CD14-positive monocyte (primary cell): ENCODE measurements at regions not wholly inside any gene's neighbourhood (a gene's known extent, or its start where the extent isn't known, plus 50 kb on each side); places are given as distances from the start of the nearest gene placed in this dataset.

Experiments
- DNase-seq, 3 donors: peaks; one replicate each; pipeline ENCODE4 v3.0.0-alpha.2; 2011 to 2022
- H2AFZ ChIP-seq: 2 replicates; pipeline ENCODE4 v1.6.0; 2012; ENCODE audit warnings: mild to moderate bottlenecking, low read depth, low read length, inconsistent platforms; ENCODE audit not compliant: insufficient read depth, poor library complexity, severe bottlenecking
- H3K27ac ChIP-seq, 2 donors: 1 replicate in 1 of 2; 2 replicates in 1 of 2; pipeline ENCODE4 v1.5.1; 2012 to 2013; ENCODE audit warnings: low read length in 2 of 2, control low read depth in 1 of 2, inconsistent platforms in 1 of 2, low read depth in 1 of 2, mild to moderate bottlenecking in 1 of 2
- H3K27me3 ChIP-seq, 2 donors: one replicate each; pipeline versions ENCODE4 v1.6.0 to v1.6.1; 2011 to 2013; ENCODE audit warnings: low read length in 2 of 2; ENCODE audit not compliant: control insufficient read depth in 2 of 2, insufficient read depth in 2 of 2
- H3K36me3 ChIP-seq, 2 donors: replicated peaks in 1 of 2; 1 replicate in 1 of 2; 2 replicates in 1 of 2; pipeline versions ENCODE4 v1.5.1 to v1.6.1; 2012 to 2013; ENCODE audit warnings: low read length in 2 of 2, control low read depth in 1 of 2, inconsistent platforms in 1 of 2, mild to moderate bottlenecking in 1 of 2; ENCODE audit not compliant: insufficient read depth in 2 of 2, control insufficient read depth in 1 of 2
- H3K4me1 ChIP-seq, 2 donors: 1 replicate in 1 of 2; 2 replicates in 1 of 2; pipeline versions ENCODE4 v1.5.1 to v1.6.1; 2012 to 2013; ENCODE audit warnings: low read length in 2 of 2, control low read depth in 1 of 2, inconsistent platforms in 1 of 2, mild to moderate bottlenecking in 1 of 2, moderate library complexity in 1 of 2; ENCODE audit not compliant: insufficient read depth in 2 of 2, control insufficient read depth in 1 of 2
- H3K4me2 ChIP-seq: replicated peaks from 2 replicates; pipeline ENCODE3; 2012; ENCODE audit warnings: low read length, moderate library complexity, mild to moderate bottlenecking; ENCODE audit not compliant: poor library complexity, severe bottlenecking; ENCODE audit errors: extremely low read depth
- H3K4me3 ChIP-seq, 3 experiments: fragments of 200-600 bp in 1 of 3; sonication (generic) in 1 of 3; replicated peaks in 1 of 3; 1 replicate in 2 of 3; 2 replicates in 1 of 3; pipeline ENCODE4 v1.5.1; 2011 to 2013; ENCODE audit warnings: low read length in 3 of 3, mild to moderate bottlenecking in 3 of 3, control low read depth in 2 of 3, low read depth in 2 of 3, inconsistent platforms in 1 of 3, moderate library complexity in 1 of 3
- H3K79me2 ChIP-seq: 2 replicates; pipeline ENCODE4 v1.6.0; 2012; ENCODE audit warnings: mild to moderate bottlenecking, control low read depth, inconsistent platforms, low read length, moderate library complexity; ENCODE audit not compliant: insufficient read depth
- H3K9ac ChIP-seq: 2 replicates; pipeline ENCODE4 v1.6.0; 2017; ENCODE audit warnings: low read length, mild to moderate bottlenecking; ENCODE audit not compliant: insufficient read depth, poor library complexity, severe bottlenecking
- H3K9me3 ChIP-seq, 2 donors: replicated peaks in 1 of 2; 1 replicate in 1 of 2; 2 replicates in 1 of 2; pipeline versions ENCODE4 v1.5.1 to v1.6.1; 2012 to 2013; ENCODE audit warnings: low read length in 2 of 2, control low read depth in 1 of 2; ENCODE audit not compliant: control insufficient read depth in 1 of 2, insufficient read depth in 1 of 2
- H4K20me1 ChIP-seq: 2 replicates; pipeline ENCODE4 v1.6.0; 2012; ENCODE audit warnings: mild to moderate bottlenecking, low read length, control low read depth, moderate library complexity; ENCODE audit not compliant: insufficient read depth
- H3K27ac Mint-ChIP-seq, 7 donors: one replicate each; pipeline ENCODE4 v1.8.0; 2020; ENCODE audit warnings: mild to moderate bottlenecking in 7 of 7, mixed read lengths in 7 of 7, moderate library complexity in 6 of 7, inconsistent platforms in 2 of 7
- H3K27me3 Mint-ChIP-seq, 3 donors: one replicate each; pipeline ENCODE4 v1.8.0; 2021 to 2022; ENCODE audit warnings: low read depth in 3 of 3, mild to moderate bottlenecking in 3 of 3, mixed read lengths in 3 of 3, moderate library complexity in 3 of 3, inconsistent platforms in 1 of 3
- H3K36me3 Mint-ChIP-seq, 2 donors: one replicate each; pipeline ENCODE4 v1.8.0; 2020; ENCODE audit warnings: mixed read lengths in 2 of 2, inconsistent platforms in 1 of 2, mild to moderate bottlenecking in 1 of 2
- H3K4me1 Mint-ChIP-seq: one replicate; pipeline ENCODE4 v1.8.0; 2020; ENCODE audit warnings: mild to moderate bottlenecking, mixed read lengths
- H3K4me3 Mint-ChIP-seq, 2 donors: one replicate each; pipeline ENCODE4 v1.8.0; 2020; ENCODE audit warnings: mild to moderate bottlenecking in 2 of 2, mixed read lengths in 2 of 2, moderate library complexity in 1 of 2
- H3K9me3 Mint-ChIP-seq, 7 donors: one replicate each; pipeline ENCODE4 v1.8.0; 2020 to 2022; ENCODE audit warnings: mixed read lengths in 7 of 7, mild to moderate bottlenecking in 6 of 7, moderate library complexity in 6 of 7, inconsistent platforms in 2 of 7
- CTCF ChIP-seq: fragments of 200-600 bp; IDR thresholded peaks from one replicate; pipeline ENCODE4 v1.8.0; 2022; ENCODE audit warnings: antibody characterized with exemption, mild to moderate bottlenecking
- WGBS: methylation state at CpG from one replicate; pipeline ENCODE4 v1.1.5; 2013; ENCODE audit warnings: missing lambda C conversion rate; ENCODE audit not compliant: insufficient coverage; 5-methylcytosine and 5-hydroxymethylcytosine counted together
- intact Hi-C, 2 donors: fragments of 100-400 bp; cut with micrococcal nuclease; formaldehyde crosslinking; loops; one replicate each; pipeline versions ENCODE4 v1.15.0 to v1.15.1; 2023

- peaks cover 3 to 21% (median 8%) of the 10 kb centered on the region in 7 donors for H3K9me3 Mint-ChIP-seq
- Histone ChIP-seq H4K20me1 (no peaks in the 10 kb centered on the region), H3K9me3 (no peaks in the 10 kb centered on the region), H3K4me2 (no peak overlapping the region), H3K27ac (no peak overlapping the region), H3K36me3 (no peaks in the 10 kb centered on the region), H3K4me1 (no peaks in the 10 kb centered on the region), H2AFZ (no peak overlapping the region), H3K9ac (no peak overlapping the region), H3K79me2 (no peaks in the 10 kb centered on the region), H3K27me3 (no peaks in the 10 kb centered on the region), H3K4me3 (no peak overlapping the region)
- H3K4me1 Mint-ChIP-seq = no peaks in the 10 kb centered on the region
- no peak for DNase-seq
- intact Hi-C loops = no loop called here
- WGBS = no CpG with 5 or more reads among the region's 3 CpGs
- TF ChIP-seq CTCF = no peak
- no peak overlapping the region for H3K4me3 Mint-ChIP-seq
- H3K36me3 Mint-ChIP-seq = no peaks in the 10 kb centered on the region
- no peak overlapping the region for H3K27ac Mint-ChIP-seq
- H3K27me3 Mint-ChIP-seq = peaks cover 2 to 10% (median 3%) of the 10 kb centered on the region in 3 donors
Observed at GRCh38 chr17:56057869-56058268, 95.4 kb upstream of the ANKFN1 start.

- intact Hi-C loops = no loop called here
- Histone ChIP-seq H3K36me3 (no peaks in the 10 kb centered on the region), H2AFZ (no peak overlapping the region), H4K20me1 (no peaks in the 10 kb centered on the region), H3K79me2 (no peaks in the 10 kb centered on the region), H3K27me3 (no peaks in the 10 kb centered on the region), H3K9ac (no peak overlapping the region), H3K4me3 (no peak overlapping the region), H3K4me2 (no peak overlapping the region), H3K9me3 (peaks cover 0 to 11% of the 10 kb centered on the region in 2 donors), H3K27ac (no peak overlapping the region), H3K4me1 (no peaks in the 10 kb centered on the region)
- Mint-ChIP-seq H3K36me3 (no peaks in the 10 kb centered on the region), H3K4me1 (peaks cover 5% of the 10 kb centered on the region), H3K27me3 (peaks cover 1 to 8% (median 7%) of the 10 kb centered on the region in 3 donors), H3K27ac (no peak overlapping the region), H3K4me3 (no peak overlapping the region), H3K9me3 (peaks cover 9 to 24% (median 17%) of the 10 kb centered on the region in 7 donors)
- WGBS = 95% methylated on average over 3 of the region's 7 CpGs
- DNase-seq = no peak
- TF ChIP-seq CTCF = no peak
Observed at GRCh38 chr17:56064506-56064905, 88.8 kb upstream of the ANKFN1 start.
